ENCODE measurements at regions not wholly inside any gene's neighbourhood (a gene's known extent, or its start where the extent isn't known, plus 50 kb on each side); places are given as distances from the start of the nearest gene placed in this dataset.
"Not testable (repeated sequence)": the region's sequence is repeated elsewhere in the genome, so short reads cannot be mapped to it uniquely, and the experiment has no call there.

- no peak for DNase-seq
- H3K4me3 ChIP-seq = no peak overlapping the region
- TF ChIP-seq POLR2A (IDR thresholded peaks at IDR 0.05) = no peak
- no peak for TF ChIP-seq CTCF (IDR thresholded peaks at IDR 0.05 in 4 of 5, conservative IDR thresholded peaks at IDR 0.05 in 1 of 5)
- no peaks in the 10 kb centered on the region for H3K4me1 ChIP-seq
- in situ Hi-C loops (cut with MboI; ENCODE audit: low sequenced_read_pairs in 4 of 4) (no loop called here), intact Hi-C loops (cut with DNase I; ENCODE audit: low total_unique reads) (no loop called here)
- H3K36me3 ChIP-seq = no peaks in the 10 kb centered on the region
- H3K9me3 ChIP-seq = no peaks in the 10 kb centered on the region
- H3K27ac ChIP-seq = no peak overlapping the region
- no peak for ATAC-seq
- H3K27me3 ChIP-seq = no peaks in the 10 kb centered on the region
Measured at GRCh38 chr6:80967609-80968008, 784.9 kb downstream of the TENT5A start.

GRCh38 chr6:80962382-80962781 lies 790.1 kb downstream of the TENT5A start:
- in situ Hi-C loops (cut with MboI; ENCODE audit: low sequenced_read_pairs in 4 of 4) (no loop called here), intact Hi-C loops (cut with DNase I; ENCODE audit: low total_unique reads) (no loop called here)
- Histone ChIP-seq H3K4me1 (no peaks in the 10 kb centered on the region), H3K27me3 (no peaks in the 10 kb centered on the region), H3K36me3 (no peaks in the 10 kb centered on the region), H3K27ac (no peak overlapping the region), H3K9me3 (no peaks in the 10 kb centered on the region), H3K4me3 (no peak overlapping the region)
- DNase-seq (no peak), ATAC-seq (no peak)
- no peak for TF ChIP-seq CTCF (IDR thresholded peaks at IDR 0.05 in 4 of 5, conservative IDR thresholded peaks at IDR 0.05 in 1 of 5)
- TF ChIP-seq POLR2A (IDR thresholded peaks at IDR 0.05) = no peak

GRCh38 chr6:80961166-80961565 lies 791.3 kb downstream of the TENT5A start:
- DNase-seq (no peak), ATAC-seq (no peak)
- Histone ChIP-seq H3K36me3 (no peaks in the 10 kb centered on the region), H3K4me1 (no peaks in the 10 kb centered on the region), H3K9me3 (no peaks in the 10 kb centered on the region), H3K27me3 (no peaks in the 10 kb centered on the region), H3K27ac (no peak overlapping the region), H3K4me3 (no peak overlapping the region)
- in situ Hi-C loops (cut with MboI; ENCODE audit: low sequenced_read_pairs in 4 of 4) = no loop called here
- no peak for TF ChIP-seq CTCF (IDR thresholded peaks at IDR 0.05 in 4 of 5, conservative IDR thresholded peaks at IDR 0.05 in 1 of 5)
- no peak for TF ChIP-seq POLR2A (IDR thresholded peaks at IDR 0.05)
- intact Hi-C loops (cut with DNase I; ENCODE audit: low total_unique reads) = no loop called here

GRCh38 chr6:80959034-80959433 lies 793.4 kb downstream of the TENT5A start:
- Histone ChIP-seq H3K9me3 (no peaks in the 10 kb centered on the region), H3K4me3 (no peak overlapping the region), H3K36me3 (no peaks in the 10 kb centered on the region), H3K4me1 (no peaks in the 10 kb centered on the region), H3K27me3 (no peaks in the 10 kb centered on the region), H3K27ac (no peak overlapping the region)
- ATAC-seq = no peak
- in situ Hi-C loops (cut with MboI; ENCODE audit: low sequenced_read_pairs in 4 of 4) = no loop called here
- TF ChIP-seq POLR2A (IDR thresholded peaks at IDR 0.05) = no peak
- no peak for TF ChIP-seq CTCF (IDR thresholded peaks at IDR 0.05 in 4 of 5, conservative IDR thresholded peaks at IDR 0.05 in 1 of 5)
- intact Hi-C loops (cut with DNase I; ENCODE audit: low total_unique reads) = no loop called here
- DNase-seq = no peak

GRCh38 chr6:80956898-80957297 lies 795.6 kb downstream of the TENT5A start:
- intact Hi-C loops (cut with DNase I; ENCODE audit: low total_unique reads) = no loop called here
- Histone ChIP-seq H3K27ac (no peak overlapping the region), H3K27me3 (no peaks in the 10 kb centered on the region), H3K9me3 (no peaks in the 10 kb centered on the region), H3K36me3 (no peaks in the 10 kb centered on the region), H3K4me3 (no peak overlapping the region), H3K4me1 (no peaks in the 10 kb centered on the region)
- DNase-seq = no peak
- ATAC-seq = no peak
- in situ Hi-C loops (cut with MboI; ENCODE audit: low sequenced_read_pairs in 4 of 4) = no loop called here
- TF ChIP-seq CTCF (IDR thresholded peaks at IDR 0.05 in 4 of 5, conservative IDR thresholded peaks at IDR 0.05 in 1 of 5) = no peak
- no peak for TF ChIP-seq POLR2A (IDR thresholded peaks at IDR 0.05)

- intact Hi-C loops (cut with DNase I; ENCODE audit: low total_unique reads); H3K36me3 ChIP-seq; H3K27ac ChIP-seq; in situ Hi-C loops (cut with MboI; ENCODE audit: low sequenced_read_pairs in 4 of 4); H3K27me3 ChIP-seq; H3K4me3 ChIP-seq; H3K9me3 ChIP-seq; ATAC-seq; H3K4me1 ChIP-seq; DNase-seq: not testable (repeated sequence)
Measured at GRCh38 chr6:80952479-80952878, 800.0 kb downstream of the TENT5A start.

Data from gastrocnemius medialis (tissue), 4 donors.